Right lobe of liver (tissue), 4 donors: ENCODE measurements at regions not wholly inside any gene's neighbourhood (a gene's known extent, or its start where the extent isn't known, plus 50 kb on each side); places are given as distances from the start of the nearest gene placed in this dataset.

Experiments
- CTCF ChIP-seq, 4 donors: fragments of 200-600 bp in 3 of 4; fragments of 450-650 bp in 1 of 4; IDR thresholded peaks; one replicate each; pipeline versions ENCODE4 v1.5.1 to v1.8.0; 2016 to 2022; ENCODE audit warnings: antibody characterized with exemption in 4 of 4, mild to moderate bottlenecking in 2 of 4
- POLR2A ChIP-seq: fragments of 450-650 bp; IDR thresholded peaks from one replicate; pipeline ENCODE4 v1.6.1; 2017; ENCODE audit warnings: antibody characterized with exemption, mild to moderate bottlenecking
- donor health status: DM: no; HTN: no; CAD: no.
- donor health status: DM: no; HTN: no; CAD: no.
- donor health status: DM: no; HTN: yes; CAD: no.

DNA sequence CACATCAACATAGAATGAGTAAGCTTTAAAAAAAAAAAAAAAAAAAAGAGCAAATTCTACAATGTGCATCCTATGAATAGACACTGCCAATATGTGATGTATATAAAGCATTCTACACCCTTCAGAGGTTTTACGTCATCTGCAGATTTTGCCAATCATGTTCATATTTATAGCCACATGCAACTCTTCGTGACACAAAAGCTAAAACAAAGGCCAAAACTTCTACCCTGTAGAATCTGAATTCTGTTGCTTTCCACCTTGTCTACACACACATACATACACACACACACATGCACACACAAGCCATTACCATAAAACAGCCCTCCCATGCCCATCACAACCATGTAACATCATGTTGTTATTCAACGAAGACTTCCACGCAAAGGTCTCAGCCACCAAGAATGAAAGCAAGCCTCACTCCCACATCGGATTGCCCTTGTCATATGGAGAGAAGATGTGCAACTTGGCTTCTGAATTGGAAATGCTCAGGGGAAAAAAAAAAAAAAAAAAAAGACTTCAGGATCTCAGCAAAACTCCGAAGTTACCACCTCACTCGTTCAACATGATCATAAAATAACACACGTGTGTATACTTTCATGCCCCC is 479.4 kb upstream of the JARID2 start:
- no peak for TF ChIP-seq POLR2A
- no peak for TF ChIP-seq CTCF (IDR thresholded peaks at IDR 0.05)
